ENCODE measurements at regions not wholly inside any gene's neighbourhood (a gene's known extent, or its start where the extent isn't known, plus 50 kb on each side); places are given as distances from the start of the nearest gene placed in this dataset.
"Not testable (repeated sequence)": the region's sequence is repeated elsewhere in the genome, so short reads cannot be mapped to it uniquely, and the experiment has no call there.

- DNase-seq = no peak
Observed at GRCh38 chr15:62846805-62847495, 195.6 kb upstream of the TPM1 start.

GRCh38 chr15:62847900-62848489 lies 194.6 kb upstream of the TPM1 start:
- DNase-seq = peak; percentile 17 to 18

- no peak for DNase-seq
Observed at GRCh38 chr15:62848632-62849050, 193.9 kb upstream of the TPM1 start.

GRCh38 chr15:62849316-62850106 lies 193.0 kb upstream of the TPM1 start:
- no peak for DNase-seq

GRCh38 chr15:62850318-62850717 lies 192.2 kb upstream of the TPM1 start:
- DNase-seq = no peak

DNA sequence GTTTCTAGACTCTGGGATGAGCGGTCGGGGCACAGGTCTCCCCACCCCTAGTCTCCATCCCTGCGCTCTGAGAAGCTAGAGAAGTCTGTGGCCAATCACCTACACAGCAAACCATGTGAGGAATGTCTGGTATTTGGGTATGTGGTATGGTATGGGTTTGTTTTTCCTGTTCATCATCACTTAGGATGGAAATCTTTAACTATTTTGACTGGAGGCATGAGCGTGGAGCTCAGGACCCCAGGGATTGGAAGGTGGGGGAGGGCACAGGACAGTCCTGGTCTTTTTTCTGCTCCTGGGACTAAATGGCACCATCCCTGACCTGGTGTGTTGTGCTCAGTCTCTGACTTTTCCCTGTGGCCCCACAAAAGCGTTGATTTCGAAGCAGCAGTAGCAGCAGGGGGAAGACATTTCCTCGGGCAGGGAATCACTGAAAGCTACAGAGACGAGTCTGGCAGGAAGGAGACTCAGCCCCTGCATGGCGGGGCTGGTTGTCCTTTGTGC lies 191.7 kb upstream of the TPM1 start:
- no peak for DNase-seq

- DNase-seq = peak; percentile 7 to 19
Observed at GRCh38 chr15:62853114-62853840, 189.3 kb upstream of the TPM1 start.

DNA sequence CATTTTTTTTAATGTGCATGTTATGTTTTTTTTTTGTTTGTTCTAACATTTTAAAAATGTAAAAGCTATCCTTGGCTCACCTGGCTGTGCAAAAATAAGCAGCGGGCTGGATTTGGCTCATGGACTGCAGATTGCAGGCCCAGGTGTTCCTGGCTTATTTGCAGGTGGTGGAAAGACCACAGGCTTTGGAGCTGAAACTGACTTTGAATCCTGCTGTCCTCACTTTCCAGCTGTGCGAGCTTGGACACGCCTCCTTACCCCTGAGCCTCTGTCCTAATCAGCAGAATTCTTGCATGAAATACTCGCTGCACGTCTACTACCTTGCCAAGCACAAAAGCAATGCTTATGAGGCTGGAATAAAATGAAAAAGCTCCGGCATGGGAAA lies 188.7 kb upstream of the TPM1 start:
- no peak for DNase-seq

- no peak for DNase-seq
Observed at GRCh38 chr15:62854420-62855084, 188.0 kb upstream of the TPM1 start.

GRCh38 chr15:62855085-62855476 lies 187.5 kb upstream of the TPM1 start:
- no peak for DNase-seq

- DNase-seq = no peak
Observed at GRCh38 chr15:62856466-62857246, 185.9 kb upstream of the TPM1 start.

GRCh38 chr15:62857411-62857853 lies 185.1 kb upstream of the TPM1 start:
- DNase-seq = no peak

- no peak for DNase-seq
Observed at GRCh38 chr15:62858343-62858742, 184.2 kb upstream of the TPM1 start.

GRCh38 chr15:62862717-62863116 lies 179.8 kb upstream of the TPM1 start:
- DNase-seq = no peak

- DNase-seq = no peak
Observed at GRCh38 chr15:62866366-62866765, 176.2 kb upstream of the TPM1 start.

- no peak for DNase-seq
Observed at GRCh38 chr15:62867844-62868243, 174.7 kb upstream of the TPM1 start.

DNA sequence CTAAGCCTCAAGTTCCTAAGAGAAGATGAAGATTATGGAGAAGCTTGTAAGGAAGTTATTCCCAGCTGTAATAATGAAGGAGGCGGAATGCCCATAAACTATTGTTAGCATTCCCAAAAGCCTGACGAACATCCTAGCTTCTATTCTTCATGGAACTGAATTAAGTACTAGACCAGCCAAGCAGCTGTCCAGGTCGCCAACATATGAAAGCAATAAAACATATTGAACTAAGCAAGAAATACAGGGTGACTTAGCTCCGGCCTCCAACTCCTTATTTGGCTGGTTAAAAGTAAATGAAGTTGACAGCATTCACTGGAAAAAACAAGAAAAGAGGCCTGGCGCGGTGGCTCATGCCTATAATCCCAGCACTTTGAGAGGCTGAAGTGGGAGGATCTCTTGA lies 174.0 kb upstream of the TPM1 start:
- no peak for DNase-seq

DNA sequence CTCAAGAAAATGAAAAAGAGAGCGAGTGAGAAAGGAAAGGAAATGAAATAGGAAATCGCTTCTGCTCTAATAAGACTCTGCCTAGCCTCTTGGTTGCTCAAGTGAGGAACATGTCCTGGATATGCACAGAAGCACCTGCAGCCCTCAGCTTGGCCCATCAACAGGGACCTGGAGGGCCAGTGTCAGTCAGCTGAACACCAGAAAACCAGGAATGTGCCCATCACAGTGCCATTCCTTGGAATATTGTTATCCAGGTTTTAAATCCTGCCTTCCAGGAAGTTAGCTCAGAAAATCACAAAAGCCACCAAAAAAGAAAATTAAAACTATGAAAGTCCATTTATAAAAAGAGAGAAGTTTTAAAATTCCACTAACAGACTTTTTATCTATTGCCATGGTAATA lies 173.4 kb upstream of the TPM1 start:
- no peak for DNase-seq

DNA sequence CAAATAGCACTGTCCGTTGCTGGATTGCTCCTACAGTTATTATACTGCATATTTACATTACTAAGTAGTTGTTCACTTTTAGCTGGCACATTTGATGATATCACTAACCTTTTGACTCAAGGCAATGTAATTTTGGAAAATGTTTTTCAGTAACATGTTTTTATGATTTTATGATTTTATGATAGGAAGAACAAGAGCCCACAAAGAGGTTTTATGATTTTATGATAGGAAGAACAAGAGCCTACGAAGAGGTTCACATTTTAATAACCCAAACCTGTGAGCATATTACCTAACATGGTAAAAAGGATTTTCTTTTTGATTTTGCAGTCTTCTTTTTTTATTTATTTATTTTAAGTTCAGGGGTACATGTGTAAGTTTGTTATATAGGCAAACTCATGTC lies 172.3 kb upstream of the TPM1 start:
- DNase-seq = no peak

DNA sequence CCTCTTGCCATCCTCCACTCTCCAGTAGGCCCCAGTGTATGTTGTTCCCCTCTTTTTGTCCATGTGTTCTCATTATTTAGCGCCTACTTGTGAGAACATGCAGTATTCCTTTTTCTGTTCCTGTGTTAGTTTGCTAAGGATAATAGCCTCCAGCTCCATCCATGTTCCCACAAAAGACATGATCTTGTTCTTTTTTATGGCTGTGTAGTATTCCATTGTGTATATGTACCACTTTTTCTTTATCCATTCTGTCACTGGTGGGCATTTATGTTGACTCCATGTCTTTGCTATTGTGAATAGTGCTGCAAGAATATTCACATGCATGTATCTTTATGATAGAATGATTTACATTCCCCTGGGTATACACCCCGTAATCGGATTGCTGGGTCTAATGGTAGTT lies 171.8 kb upstream of the TPM1 start:
- DNase-seq = not testable (repeated sequence)

GRCh38 chr15:62873203-62873602 lies 169.3 kb upstream of the TPM1 start:
- DNase-seq = no peak

GRCh38 chr15:62874064-62874463 lies 168.5 kb upstream of the TPM1 start:
- no peak for DNase-seq
